GM18505 (cell line): ENCODE measurements at regions not wholly inside any gene's neighbourhood (a gene's known extent, or its start where the extent isn't known, plus 50 kb on each side); places are given as distances from the start of the nearest gene placed in this dataset.
A peak's percentile ranks its signal among the peaks of the same experiment; 100 is the strongest.

Source experiments
- ATAC-seq: cut with Tn5 transposase; IDR thresholded peaks from one replicate; pipeline ENCODE4 v1.9.1; 2021; ENCODE audit not compliant: unreplicated experiment
- POLR2A ChIP-seq: IDR thresholded peaks from 4 replicates; pipeline ENCODE4 v1.6.1; 2011; ENCODE audit warnings: borderline replicate concordance; ENCODE audit not compliant: insufficient read depth, insufficient read length; ENCODE audit errors: extremely low read depth

DNA sequence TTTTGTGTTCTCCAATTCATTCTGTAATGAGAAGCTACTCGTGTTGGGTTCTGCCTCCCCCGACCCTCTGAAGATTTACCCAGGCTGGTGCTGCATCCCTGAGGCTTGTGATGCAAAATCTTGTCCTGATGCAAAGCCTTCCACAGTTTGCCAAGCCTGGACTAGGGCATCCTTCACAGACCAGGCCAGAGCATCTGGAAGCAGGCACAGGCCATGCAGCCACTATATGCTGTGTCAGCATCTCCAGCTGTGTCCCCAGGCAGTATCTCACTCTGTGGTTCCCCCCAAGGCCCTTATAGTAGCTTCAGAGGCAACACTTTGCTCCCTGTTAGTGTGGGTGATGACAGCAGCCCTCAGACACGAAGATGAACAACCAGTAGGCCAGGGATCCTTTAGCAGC is 77.3 kb upstream of the RCN1 start:
- ATAC-seq = no peak
- TF ChIP-seq POLR2A = no peak

GRCh38 chr11:32012049-32012448 is 78.8 kb upstream of the RCN1 start:
- no peak for ATAC-seq
- no peak for TF ChIP-seq POLR2A

- no peak for TF ChIP-seq POLR2A
- ATAC-seq = no peak
Observed at GRCh38 chr11:32008880-32009551, 81.9 kb upstream of the RCN1 start.

DNA sequence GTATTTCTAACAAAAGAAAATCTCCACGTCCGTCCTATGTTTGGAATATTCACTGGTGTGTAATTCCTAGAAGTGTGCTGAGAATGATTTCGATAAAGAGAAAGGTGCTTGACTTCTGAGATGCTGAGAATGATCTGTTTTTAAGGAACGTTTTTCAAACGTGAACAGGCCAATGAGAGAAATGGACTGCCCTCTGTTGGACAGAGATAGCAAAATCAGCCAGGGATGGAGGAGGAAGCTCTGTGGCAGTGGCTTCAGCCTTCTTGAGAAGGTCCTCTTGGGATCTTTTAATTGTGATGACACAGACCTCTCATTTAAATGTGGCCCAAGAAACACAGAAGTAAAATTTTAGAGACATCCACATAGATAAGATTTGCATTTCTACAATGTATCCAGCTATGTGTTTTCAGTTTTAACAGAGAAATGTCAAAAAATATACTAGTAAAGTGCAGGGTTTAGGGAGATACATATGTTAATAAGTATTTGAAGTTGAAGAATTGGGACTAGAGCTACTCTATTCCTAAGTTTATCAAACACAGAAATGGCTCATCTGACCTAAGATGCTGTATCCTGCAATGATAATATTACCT is 84.0 kb upstream of the RCN1 start:
- ATAC-seq = no peak
- no peak for TF ChIP-seq POLR2A

DNA sequence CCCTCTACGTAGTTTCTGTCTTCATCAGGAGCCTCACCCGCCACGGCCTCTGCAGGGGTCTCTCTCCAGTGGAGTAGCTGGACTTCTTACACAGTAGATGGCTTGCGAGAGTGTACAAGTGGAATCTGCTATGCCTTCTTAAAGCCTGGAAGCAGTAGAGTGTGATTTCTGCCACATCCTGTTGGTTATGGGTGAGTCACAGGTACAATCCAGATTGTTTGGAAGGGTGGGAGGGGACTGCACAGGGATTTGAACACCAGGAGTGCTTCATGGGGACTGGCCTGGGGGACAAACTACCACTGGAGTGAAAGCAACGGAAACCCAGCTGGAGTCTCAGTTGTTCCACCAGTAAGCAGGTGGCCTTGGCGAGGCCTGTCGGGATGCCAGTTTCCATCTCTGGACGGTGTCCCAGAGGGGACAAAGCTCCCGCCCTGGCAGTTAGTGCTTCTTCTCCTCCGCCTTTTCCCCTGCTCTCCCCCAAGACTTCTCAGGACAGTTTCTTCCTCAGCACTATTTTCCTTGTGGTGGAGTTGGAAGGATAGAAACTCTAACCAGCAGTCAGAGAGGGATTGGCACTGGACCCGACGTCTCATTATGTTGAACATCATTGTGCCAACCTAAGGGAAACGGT is 85.0 kb upstream of the RCN1 start:
- no peak for TF ChIP-seq POLR2A
- no peak for ATAC-seq

DNA sequence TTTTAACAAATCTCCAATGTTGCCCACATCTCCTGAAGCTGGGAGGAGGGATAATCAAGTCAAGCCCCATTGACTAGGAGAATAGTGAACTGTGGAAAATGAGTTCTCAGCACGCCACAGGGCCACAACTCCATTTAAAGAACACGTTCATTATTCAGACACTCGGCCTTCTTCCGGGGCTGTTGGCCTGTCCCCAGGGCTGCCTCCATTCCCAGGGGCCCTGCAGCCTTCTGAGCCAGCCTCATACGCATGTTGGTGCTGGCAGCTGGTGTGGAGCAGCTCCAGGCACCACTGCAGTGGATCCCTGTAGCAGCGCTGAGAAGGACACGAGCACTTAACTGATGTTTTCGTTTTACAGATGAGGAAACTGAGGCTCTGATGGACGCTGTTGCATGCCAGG is 87.5 kb upstream of the RCN1 start:
- no peak for ATAC-seq
- TF ChIP-seq POLR2A = no peak

DNA sequence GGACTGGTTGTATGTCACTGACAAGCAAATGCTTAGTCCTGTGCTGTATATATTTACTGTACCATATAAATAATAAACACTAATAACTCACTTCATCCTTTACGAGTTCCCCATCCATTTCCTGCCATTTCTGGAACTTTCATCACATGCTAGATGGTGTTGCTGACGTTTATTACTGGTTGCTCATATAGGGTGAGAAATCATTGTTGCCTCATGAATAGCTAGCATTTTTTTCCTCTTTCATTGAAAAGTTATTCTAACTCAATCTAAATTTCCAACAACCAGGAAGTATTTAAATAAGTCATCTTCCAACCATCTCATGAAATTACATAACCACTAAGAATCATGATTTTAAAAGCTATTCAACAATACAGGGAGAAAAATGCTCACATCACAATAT is 88.6 kb upstream of the RCN1 start:
- no peak for TF ChIP-seq POLR2A
- ATAC-seq = no peak

DNA sequence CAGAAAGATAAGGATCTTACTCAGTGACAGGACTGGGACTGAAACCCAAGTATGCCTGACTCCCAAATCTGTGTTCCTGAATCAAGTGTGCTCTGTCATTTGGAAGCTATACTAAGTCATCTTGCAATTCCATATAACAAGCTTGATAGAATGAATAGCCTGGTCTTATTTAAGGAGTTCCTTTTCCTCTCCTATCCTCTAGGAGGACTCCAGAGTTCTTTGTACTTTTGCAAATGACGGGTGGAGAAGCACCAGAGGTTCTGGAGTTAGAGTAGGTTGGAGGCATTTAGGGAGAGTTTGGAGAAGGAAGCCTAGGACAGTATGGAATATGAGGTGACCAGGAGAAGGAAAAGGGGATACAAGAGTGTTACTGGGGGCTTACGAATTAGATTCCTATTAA is 92.9 kb upstream of the RCN1 start:
- TF ChIP-seq POLR2A = no peak
- ATAC-seq = no peak

- no peak for TF ChIP-seq POLR2A
- ATAC-seq = peak; percentile 18
Observed at GRCh38 chr11:31996159-31996881, 94.6 kb upstream of the RCN1 start.

DNA sequence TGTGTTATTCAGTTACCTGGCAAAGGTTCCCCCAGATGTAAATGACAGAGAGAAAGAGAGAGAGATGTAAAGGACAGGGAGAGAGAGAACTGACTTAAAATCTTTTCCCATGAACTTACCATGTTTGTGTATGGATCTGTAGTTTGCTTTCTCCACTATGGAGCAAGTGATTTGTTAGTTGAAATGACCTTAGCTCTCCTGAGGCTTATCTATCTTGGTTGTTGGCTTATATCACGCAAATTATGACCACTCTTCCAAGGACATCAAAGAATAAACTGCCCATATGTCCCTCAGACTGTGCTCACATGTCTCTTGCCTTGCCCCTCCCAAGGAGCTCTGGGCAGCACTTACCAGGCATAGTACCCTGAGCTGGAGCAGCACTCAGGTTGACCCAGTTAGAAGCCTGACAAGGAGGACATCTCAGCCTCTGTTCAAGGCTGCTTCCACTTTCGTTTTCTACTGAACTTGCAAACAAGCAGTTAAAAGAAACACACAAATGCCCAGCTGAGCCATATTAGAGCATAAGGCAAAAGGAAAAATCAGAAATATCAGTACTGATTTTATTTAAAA is 95.3 kb upstream of the RCN1 start:
- no peak for TF ChIP-seq POLR2A
- ATAC-seq = peak; percentile 70

- no peak for TF ChIP-seq POLR2A
- ATAC-seq = peak; percentile 9
Observed at GRCh38 chr11:31995032-31995431, 95.8 kb upstream of the RCN1 start.

DNA sequence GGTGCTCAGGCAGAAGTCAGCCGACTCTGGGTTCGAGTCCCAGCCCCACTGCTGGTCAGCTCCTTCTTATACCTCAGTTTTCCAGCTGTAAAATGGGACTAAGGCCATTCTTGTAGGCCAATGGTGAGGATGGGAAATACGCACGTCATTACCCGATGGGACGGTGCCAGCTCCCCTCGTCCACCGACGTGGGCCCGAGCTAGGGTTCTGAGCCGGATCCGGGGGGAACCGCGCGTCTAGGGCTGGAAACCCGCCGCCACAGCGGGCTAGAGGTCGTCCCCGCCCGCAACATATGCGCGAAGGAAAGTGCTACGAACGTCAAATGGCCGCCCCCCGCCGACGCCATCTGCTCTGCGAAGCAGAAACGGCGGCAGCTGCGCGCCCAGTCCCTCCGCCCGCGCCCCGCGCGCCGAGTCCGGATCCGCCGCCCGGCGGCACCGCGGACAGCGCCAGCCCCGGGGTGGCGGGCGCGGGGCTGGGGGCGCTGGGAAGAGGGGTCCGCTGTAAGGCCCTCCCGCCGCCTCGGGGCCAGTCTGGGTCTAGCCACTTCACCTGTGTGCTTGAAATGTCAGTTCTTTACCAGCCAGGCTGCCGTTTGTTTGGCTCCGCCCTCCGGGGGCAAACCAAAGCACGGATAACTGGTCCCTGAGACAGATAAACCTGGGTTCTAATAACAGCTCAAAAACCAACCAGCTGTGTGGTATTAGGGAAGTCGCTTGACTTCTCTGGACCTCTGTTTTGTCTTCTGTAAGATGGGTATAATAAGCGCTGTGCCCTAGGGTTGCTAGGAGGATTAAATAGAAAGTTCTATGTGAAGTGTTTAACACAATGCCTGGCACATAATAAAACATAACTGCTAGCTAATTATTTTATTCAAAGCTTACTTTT is 103.5 kb upstream of the RCN1 start:
- no peak for ATAC-seq
- no peak for TF ChIP-seq POLR2A
